Endothelial cell of umbilical vein (primary cell): ENCODE measurements at regions not wholly inside any gene's neighbourhood (a gene's known extent, or its start where the extent isn't known, plus 50 kb on each side); places are given as distances from the start of the nearest gene placed in this dataset.

Experiments
- BruUV-seq: library from RNA; stranded (reverse); fragments of 400-500 nt; replicated peaks from 2 replicates; lab custom pipeline; 2021; lab: Mats Ljungman, UMichigan
- CTCF ChIA-PET: fragments of 300-600, 350-600 bp; sonication (Branson Sonifier 250); formaldehyde crosslinking; loops from one replicate; lab custom pipeline; 2021; ENCODE audit warnings: antibody characterized with exemption, inconsistent platforms; lab: Charles Lee
- POLR2A ChIA-PET: fragments of 300-600, 350-600 bp; sonication (Branson Sonifier 250); formaldehyde crosslinking; loops from one replicate; lab custom pipeline; 2021; ENCODE audit warnings: antibody characterized with exemption, inconsistent platforms; lab: Charles Lee
- DNase-seq: peaks from one replicate; pipeline ENCODE4 v3.0.0-alpha.2; 2011; ENCODE audit warnings: low read depth, low spot score
- FAIRE-seq: peaks from 2 replicates; lab custom pipeline; 2011; peaks lifted over from hg19 to GRCh38; lab: Jason Lieb, UNC
- H2AFZ ChIP-seq: 2 replicates; pipeline ENCODE4 v1.6.0; 2012; ENCODE audit warnings: low read depth, low read length, control low read depth, inconsistent platforms
- H3K27ac ChIP-seq: 2 replicates; pipeline ENCODE4 v1.5.1; 2011; ENCODE audit warnings: low read depth, mild to moderate bottlenecking, control low read depth, low read length, moderate library complexity; ENCODE audit not compliant: insufficient read depth
- H3K27me3 ChIP-seq, 2 experiments: 2 replicates each; pipeline versions ENCODE4 v1.6.0 to v1.6.1; 2011; ENCODE audit warnings: low read length in 2 of 2, mixed read lengths in 1 of 2; ENCODE audit not compliant: control insufficient read depth in 2 of 2, insufficient read depth in 2 of 2
- H3K36me3 ChIP-seq, 2 experiments: 2 replicates in 1 of 2; 3 replicates in 1 of 2; pipeline ENCODE4 v1.5.1; 2011; ENCODE audit warnings: low read length in 2 of 2, mild to moderate bottlenecking in 1 of 2, moderate library complexity in 1 of 2; ENCODE audit not compliant: control insufficient read depth in 2 of 2, insufficient read depth in 2 of 2; ENCODE audit errors: extremely low read depth in 1 of 2
- H3K4me1 ChIP-seq: 3 replicates; pipeline ENCODE4 v1.5.1; 2011; ENCODE audit warnings: mild to moderate bottlenecking, low read length; ENCODE audit not compliant: control insufficient read depth, insufficient read depth; ENCODE audit errors: extremely low read depth
- H3K4me2 ChIP-seq: 2 replicates; pipeline ENCODE4 v1.6.1; 2011; ENCODE audit warnings: low read length, control low read depth, mixed read lengths; ENCODE audit not compliant: insufficient read depth
- H3K4me3 ChIP-seq, 3 experiments: fragments of 200-600 bp in 1 of 3; sonication (generic), shearing (Covaris generic) in 1 of 3; replicated peaks in 1 of 3; 2 replicates each; pipeline ENCODE4 v1.5.1; 2011 to 2016; ENCODE audit warnings: control low read depth in 3 of 3, low read length in 3 of 3, mild to moderate bottlenecking in 2 of 3, inconsistent platforms in 1 of 3, low read depth in 1 of 3, moderate library complexity in 1 of 3; ENCODE audit not compliant: insufficient read depth in 1 of 3
- H3K79me2 ChIP-seq: 2 replicates; pipeline ENCODE4 v1.6.0; 2012; ENCODE audit warnings: low read length, inconsistent platforms; ENCODE audit not compliant: control insufficient read depth, insufficient read depth
- H3K9ac ChIP-seq: replicated peaks from 2 replicates; pipeline ENCODE3; 2011; ENCODE audit warnings: low read length, control low read depth; ENCODE audit not compliant: insufficient read depth; ENCODE audit errors: extremely low read depth
- H3K9me1 ChIP-seq: replicated peaks from 3 replicates; pipeline ENCODE4 v1.6.0; 2011; ENCODE audit warnings: mild to moderate bottlenecking, low read length; ENCODE audit not compliant: control insufficient read depth, insufficient read depth; ENCODE audit errors: extremely low read depth
- H3K9me3 ChIP-seq: replicated peaks from 2 replicates; pipeline ENCODE4 v1.5.1; 2012; ENCODE audit warnings: low read length, inconsistent platforms; ENCODE audit not compliant: control insufficient read depth, insufficient read depth
- H4K20me1 ChIP-seq: replicated peaks from 2 replicates; pipeline ENCODE3; 2011; ENCODE audit warnings: mild to moderate bottlenecking, low read length; ENCODE audit not compliant: control insufficient read depth, insufficient read depth; ENCODE audit errors: extremely low read depth
- CTCF ChIP-seq, 2 donors: IDR thresholded peaks; 1 replicate in 1 of 2; 2 replicates in 1 of 2; pipeline ENCODE4 v1.5.1; 2011; ENCODE audit warnings: low read length in 2 of 2, mild to moderate bottlenecking in 2 of 2, moderate library complexity in 2 of 2, control low read depth in 1 of 2, inconsistent platforms in 1 of 2, low read depth in 1 of 2; ENCODE audit not compliant: insufficient read depth in 1 of 2; ENCODE audit errors: extremely low read depth in 1 of 2
- EZH2 ChIP-seq: IDR thresholded peaks from 2 replicates; pipeline ENCODE4 v1.6.1; 2012; ENCODE audit warnings: borderline replicate concordance, low read depth, mild to moderate bottlenecking, moderate library complexity, low read length, inconsistent platforms; ENCODE audit not compliant: severe bottlenecking
- FOS ChIP-seq: IDR thresholded peaks from 2 replicates; pipeline ENCODE4 v1.6.1; 2011; ENCODE audit warnings: mild to moderate bottlenecking, low read length, moderate library complexity, borderline replicate concordance; ENCODE audit not compliant: insufficient read depth
- GATA2 ChIP-seq: IDR thresholded peaks from 2 replicates; pipeline ENCODE4 v1.7.0; 2011; ENCODE audit warnings: low read depth, mild to moderate bottlenecking, moderate library complexity, mixed read lengths, low read length; ENCODE audit not compliant: insufficient read length, insufficient read depth
- JUN ChIP-seq: IDR thresholded peaks from 2 replicates; pipeline ENCODE4 v1.6.1; 2011; ENCODE audit warnings: borderline replicate concordance, low read depth; ENCODE audit not compliant: insufficient read length, insufficient read depth
- MAX ChIP-seq: IDR thresholded peaks from 2 replicates; pipeline ENCODE4 v1.6.1; 2011; ENCODE audit not compliant: insufficient read depth, insufficient read length
- MYC ChIP-seq: IDR thresholded peaks from one replicate; pipeline ENCODE4 v1.6.1; 2011; ENCODE audit warnings: mild to moderate bottlenecking, low read depth, low read length
- POLR2A ChIP-seq: IDR thresholded peaks from 2 replicates; pipeline ENCODE4 v1.6.1; 2012; ENCODE audit warnings: low read depth, mild to moderate bottlenecking, control low read depth, low read length
- POLR2AphosphoS5 ChIP-seq: IDR thresholded peaks from 2 replicates; pipeline ENCODE4 v1.6.1; 2012; ENCODE audit warnings: low read depth, mild to moderate bottlenecking, control low read depth, low read length, moderate library complexity; ENCODE audit not compliant: insufficient read depth
- dilution Hi-C: fragments of 300-500 bp; cut with MboI; formaldehyde crosslinking; loops from one replicate; pipeline ENCODE4 v1.15.0; 2019; ENCODE audit warnings: low sequenced_read_pairs; ENCODE audit not compliant: extremely low pct_ligation_motif_present
- intact Hi-C: fragments of 100-400 bp; cut with micrococcal nuclease; formaldehyde crosslinking; loops from one replicate; pipeline ENCODE4 v1.10.0; 2022

DNA sequence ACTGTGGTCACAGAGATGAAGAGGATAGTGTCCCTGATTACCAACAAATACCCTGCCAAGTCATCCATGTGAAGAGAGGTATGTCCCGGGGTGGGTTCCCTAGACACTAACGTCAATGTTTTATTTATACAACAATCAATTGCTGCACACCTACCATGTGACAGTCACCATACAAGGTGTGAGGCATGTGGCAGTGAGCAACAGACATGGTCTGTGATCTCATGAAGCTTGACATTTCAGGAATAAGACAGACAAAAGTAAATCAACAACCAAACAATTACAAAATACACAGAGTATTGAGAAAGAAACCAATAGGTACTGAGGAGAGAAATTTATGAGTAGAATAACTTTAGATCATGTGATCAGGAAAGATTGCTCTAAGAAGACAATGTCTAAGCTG lies 268.6 kb downstream of the MRTFB start:
- ChIA-PET CTCF (no interaction called here), POLR2A (no interaction called here)
- no peaks in the 10 kb centered on the region for H3K9me3 ChIP-seq
- BruUV-seq: no TSS peak
- no peaks in the 10 kb centered on the region for H4K20me1 ChIP-seq
- no peaks in the 10 kb centered on the region for H3K36me3 ChIP-seq
- H3K79me2 ChIP-seq: no peaks in the 10 kb centered on the region
- H3K4me3 ChIP-seq: no peak overlapping the region
- intact Hi-C loops (no loop called here), dilution Hi-C loops (no loop called here)
- H3K27me3 ChIP-seq: peaks cover 0 to 5% of the 10 kb centered on the region in 2 experiments
- no peak overlapping the region for H3K9ac ChIP-seq
- no peaks in the 10 kb centered on the region for H3K4me1 ChIP-seq
- H3K27ac ChIP-seq: no peak overlapping the region
- DNase-seq (no peak), FAIRE-seq (no peak)
- no peak overlapping the region for H2AFZ ChIP-seq
- H3K4me2 ChIP-seq: no peak overlapping the region
- TF ChIP-seq POLR2AphosphoS5: no peak
- TF ChIP-seq POLR2A: no peak
- no peak for TF ChIP-seq MYC
- no peak for TF ChIP-seq MAX
- no peak for TF ChIP-seq CTCF (IDR thresholded peaks at IDR 0.05; ENCODE audit: extremely low read depth in 1 of 2, insufficient read depth in 1 of 2, low read depth in 1 of 2, low read length in 2 of 2)
- no peak for TF ChIP-seq FOS
- TF ChIP-seq GATA2: no peak
- no peak for TF ChIP-seq JUN
- TF ChIP-seq EZH2: no peak
- no peaks in the 10 kb centered on the region for H3K9me1 ChIP-seq
